ENCODE measurements at regions not wholly inside any gene's neighbourhood (a gene's known extent, or its start where the extent isn't known, plus 50 kb on each side); places are given as distances from the start of the nearest gene placed in this dataset.

GRCh38 chr1:195562074-195562473 lies 1046.2 kb downstream of the KCNT2 start:
- no peak for TF ChIP-seq KDM5B (IDR thresholded peaks at IDR 0.05; ENCODE audit: insufficient replicate concordance, low read depth, low read length)
- TF ChIP-seq ZBTB7A (IDR thresholded peaks at IDR 0.05; ENCODE audit: borderline replicate concordance, control insufficient read depth, low read depth, low read length), result no peak
- TF ChIP-seq, protein P1, sequence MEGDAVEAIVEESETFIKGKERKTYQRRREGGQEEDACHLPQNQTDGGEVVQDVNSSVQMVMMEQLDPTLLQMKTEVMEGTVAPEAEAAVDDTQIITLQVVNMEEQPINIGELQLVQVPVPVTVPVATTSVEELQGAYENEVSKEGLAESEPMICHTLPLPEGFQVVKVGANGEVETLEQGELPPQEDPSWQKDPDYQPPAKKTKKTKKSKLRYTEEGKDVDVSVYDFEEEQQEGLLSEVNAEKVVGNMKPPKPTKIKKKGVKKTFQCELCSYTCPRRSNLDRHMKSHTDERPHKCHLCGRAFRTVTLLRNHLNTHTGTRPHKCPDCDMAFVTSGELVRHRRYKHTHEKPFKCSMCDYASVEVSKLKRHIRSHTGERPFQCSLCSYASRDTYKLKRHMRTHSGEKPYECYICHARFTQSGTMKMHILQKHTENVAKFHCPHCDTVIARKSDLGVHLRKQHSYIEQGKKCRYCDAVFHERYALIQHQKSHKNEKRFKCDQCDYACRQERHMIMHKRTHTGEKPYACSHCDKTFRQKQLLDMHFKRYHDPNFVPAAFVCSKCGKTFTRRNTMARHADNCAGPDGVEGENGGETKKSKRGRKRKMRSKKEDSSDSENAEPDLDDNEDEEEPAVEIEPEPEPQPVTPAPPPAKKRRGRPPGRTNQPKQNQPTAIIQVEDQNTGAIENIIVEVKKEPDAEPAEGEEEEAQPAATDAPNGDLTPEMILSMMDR (IDR thresholded peaks at IDR 0.05 in 2 of 3, conservative IDR thresholded peaks at IDR 0.05 in 1 of 3; ENCODE audit: insufficient read depth in 2 of 3, low read depth in 1 of 3, low read length in 3 of 3), result no peak
- no peak for TF ChIP-seq ZNF165 (CRISPR knock-in tag; IDR thresholded peaks at IDR 0.05; ENCODE audit: borderline replicate concordance)
- TF ChIP-seq FOS (IDR thresholded peaks at IDR 0.05; ENCODE audit: extremely low read depth, insufficient read length), result no peak
- no peak for TF ChIP-seq CHD2 (IDR thresholded peaks at IDR 0.05; ENCODE audit: low read depth, low read length)
- no peak for TF ChIP-seq POLR2A (conservative IDR thresholded peaks at IDR 0.05)
- no peak for TF ChIP-seq ATF3 (IDR thresholded peaks at IDR 0.05)
- TF ChIP-seq ATF3 (CRISPR knock-in tag; conservative IDR thresholded peaks at IDR 0.05), result no peak
- TF ChIP-seq CREB3 (tag; conservative IDR thresholded peaks at IDR 0.05; ENCODE audit: low read depth), result no peak
- no peak for TF ChIP-seq ZKSCAN1 (IDR thresholded peaks at IDR 0.05; ENCODE audit: low read depth, low read length)
- no peak for TF ChIP-seq ZNF274 (IDR thresholded peaks at IDR 0.05; ENCODE audit: borderline replicate concordance, low read depth, low read length)

All from K562 (cell line).